Osteocyte (in vitro differentiated cells): ENCODE measurements at regions not wholly inside any gene's neighbourhood (a gene's known extent, or its start where the extent isn't known, plus 50 kb on each side); places are given as distances from the start of the nearest gene placed in this dataset.

Source experiments
- DNase-seq: peaks from one replicate; pipeline ENCODE4 v3.0.0; 2021; ENCODE audit warnings: mixed read lengths; ENCODE audit not compliant: unreplicated experiment; ENCODE audit errors: extremely low spot score
- H3K27ac Mint-ChIP-seq: one replicate; pipeline ENCODE4 v1.8.0; 2021; ENCODE audit warnings: mild to moderate bottlenecking, mixed read lengths; ENCODE audit not compliant: unreplicated experiment
- H3K27me3 Mint-ChIP-seq: one replicate; pipeline ENCODE4 v1.8.0; 2021; ENCODE audit warnings: mixed read lengths; ENCODE audit not compliant: unreplicated experiment
- H3K36me3 Mint-ChIP-seq: one replicate; pipeline ENCODE4 v1.8.0; 2021; ENCODE audit warnings: mixed read lengths; ENCODE audit not compliant: unreplicated experiment
- H3K4me1 Mint-ChIP-seq: one replicate; pipeline ENCODE4 v1.8.0; 2021; ENCODE audit warnings: mixed read lengths; ENCODE audit not compliant: unreplicated experiment
- H3K4me3 Mint-ChIP-seq: one replicate; pipeline ENCODE4 v1.8.0; 2021; ENCODE audit warnings: mild to moderate bottlenecking, moderate library complexity, mixed read lengths; ENCODE audit not compliant: unreplicated experiment
- H3K9me3 Mint-ChIP-seq: one replicate; pipeline ENCODE4 v1.8.0; 2021; ENCODE audit warnings: mixed read lengths; ENCODE audit not compliant: unreplicated experiment
- TF ChIP-seq, protein P1 (sequence below): fragments of 200-600 bp; sonication (generic); IDR thresholded peaks from 2 replicates; pipeline ENCODE4 v1.5.0; 2021; ENCODE audit warnings: antibody characterized with exemption, mild to moderate bottlenecking, moderate library complexity

DNA sequence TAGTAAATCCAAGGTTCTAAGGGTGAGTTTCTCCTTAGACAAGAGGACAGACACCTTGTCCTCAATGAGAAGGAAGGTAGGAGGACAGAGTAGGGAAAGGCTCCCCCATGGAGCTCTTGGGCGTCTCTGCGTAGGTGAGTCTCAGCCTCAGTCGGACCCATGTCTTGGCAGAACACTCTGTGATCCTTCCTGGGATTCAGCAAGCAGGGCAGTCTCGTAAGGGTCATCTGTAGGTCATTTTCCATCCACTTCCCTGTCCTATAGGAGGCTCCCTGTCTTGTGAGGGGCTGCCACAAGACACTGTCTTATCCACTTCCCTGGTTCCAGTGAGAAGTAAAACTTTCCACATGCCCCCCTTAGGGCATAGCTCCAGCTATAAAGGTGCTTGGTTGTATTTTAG lies 122.6 kb upstream of the TWIST2 start:
- no peaks in the 10 kb centered on the region for H3K36me3 Mint-ChIP-seq
- TF ChIP-seq, protein P1, sequence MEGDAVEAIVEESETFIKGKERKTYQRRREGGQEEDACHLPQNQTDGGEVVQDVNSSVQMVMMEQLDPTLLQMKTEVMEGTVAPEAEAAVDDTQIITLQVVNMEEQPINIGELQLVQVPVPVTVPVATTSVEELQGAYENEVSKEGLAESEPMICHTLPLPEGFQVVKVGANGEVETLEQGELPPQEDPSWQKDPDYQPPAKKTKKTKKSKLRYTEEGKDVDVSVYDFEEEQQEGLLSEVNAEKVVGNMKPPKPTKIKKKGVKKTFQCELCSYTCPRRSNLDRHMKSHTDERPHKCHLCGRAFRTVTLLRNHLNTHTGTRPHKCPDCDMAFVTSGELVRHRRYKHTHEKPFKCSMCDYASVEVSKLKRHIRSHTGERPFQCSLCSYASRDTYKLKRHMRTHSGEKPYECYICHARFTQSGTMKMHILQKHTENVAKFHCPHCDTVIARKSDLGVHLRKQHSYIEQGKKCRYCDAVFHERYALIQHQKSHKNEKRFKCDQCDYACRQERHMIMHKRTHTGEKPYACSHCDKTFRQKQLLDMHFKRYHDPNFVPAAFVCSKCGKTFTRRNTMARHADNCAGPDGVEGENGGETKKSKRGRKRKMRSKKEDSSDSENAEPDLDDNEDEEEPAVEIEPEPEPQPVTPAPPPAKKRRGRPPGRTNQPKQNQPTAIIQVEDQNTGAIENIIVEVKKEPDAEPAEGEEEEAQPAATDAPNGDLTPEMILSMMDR = no peak
- H3K27ac Mint-ChIP-seq = no peak overlapping the region
- peaks cover 2% of the 10 kb centered on the region for H3K4me1 Mint-ChIP-seq
- H3K9me3 Mint-ChIP-seq = peaks cover 18% of the 10 kb centered on the region
- no peak overlapping the region for H3K4me3 Mint-ChIP-seq
- H3K27me3 Mint-ChIP-seq = no peaks in the 10 kb centered on the region
- no peak for DNase-seq

DNA sequence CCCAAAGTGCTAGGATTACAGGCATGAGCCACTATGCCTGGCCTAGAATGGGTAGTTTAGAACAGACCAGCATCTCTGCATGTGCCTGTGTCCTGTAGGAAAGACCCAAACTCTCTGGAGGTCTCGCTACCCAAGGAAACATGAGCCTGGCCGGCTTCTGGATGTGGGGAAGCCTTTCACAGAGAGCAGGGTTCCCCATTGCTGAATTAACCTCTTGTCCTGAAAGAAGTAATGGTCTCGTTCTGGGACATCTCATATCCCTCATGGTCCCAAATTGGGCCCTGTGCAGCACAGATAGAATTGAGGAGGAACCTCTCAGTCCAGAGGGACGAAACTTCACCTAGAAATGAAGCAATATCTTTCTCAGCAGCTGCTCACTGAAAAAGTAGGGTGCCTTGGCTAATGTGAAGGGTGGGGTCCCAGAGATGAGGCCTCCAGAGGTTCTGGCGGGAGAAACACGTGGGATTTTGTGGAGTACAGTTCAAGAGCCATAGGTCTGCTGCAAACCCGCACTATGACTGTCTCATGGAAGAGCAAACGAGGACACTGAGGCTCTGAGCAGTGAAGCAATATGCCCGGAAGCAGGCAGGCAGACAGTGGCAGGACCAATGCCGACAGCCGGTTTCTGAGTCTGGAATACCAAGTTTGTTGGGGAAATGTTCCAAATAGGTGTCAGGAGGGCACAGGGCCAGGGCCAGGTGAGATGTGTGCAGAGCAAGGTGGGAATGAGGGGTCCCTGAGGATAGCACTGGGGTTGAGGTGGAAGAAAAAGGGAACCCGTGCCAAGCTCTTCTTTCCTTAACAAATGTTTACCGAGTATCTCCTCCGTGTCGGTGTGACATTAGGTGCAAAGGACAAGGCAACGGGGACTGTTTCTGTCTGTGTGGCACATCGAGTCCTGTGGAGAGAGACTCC lies 121.0 kb upstream of the TWIST2 start:
- Mint-ChIP-seq H3K36me3 (no peaks in the 10 kb centered on the region), H3K4me3 (no peak overlapping the region), H3K9me3 (peaks cover 13% of the 10 kb centered on the region), H3K27ac (no peak overlapping the region), H3K27me3 (no peaks in the 10 kb centered on the region), H3K4me1 (peaks cover 2% of the 10 kb centered on the region)
- DNase-seq = no peak
- TF ChIP-seq, protein P1 = no peak

DNA sequence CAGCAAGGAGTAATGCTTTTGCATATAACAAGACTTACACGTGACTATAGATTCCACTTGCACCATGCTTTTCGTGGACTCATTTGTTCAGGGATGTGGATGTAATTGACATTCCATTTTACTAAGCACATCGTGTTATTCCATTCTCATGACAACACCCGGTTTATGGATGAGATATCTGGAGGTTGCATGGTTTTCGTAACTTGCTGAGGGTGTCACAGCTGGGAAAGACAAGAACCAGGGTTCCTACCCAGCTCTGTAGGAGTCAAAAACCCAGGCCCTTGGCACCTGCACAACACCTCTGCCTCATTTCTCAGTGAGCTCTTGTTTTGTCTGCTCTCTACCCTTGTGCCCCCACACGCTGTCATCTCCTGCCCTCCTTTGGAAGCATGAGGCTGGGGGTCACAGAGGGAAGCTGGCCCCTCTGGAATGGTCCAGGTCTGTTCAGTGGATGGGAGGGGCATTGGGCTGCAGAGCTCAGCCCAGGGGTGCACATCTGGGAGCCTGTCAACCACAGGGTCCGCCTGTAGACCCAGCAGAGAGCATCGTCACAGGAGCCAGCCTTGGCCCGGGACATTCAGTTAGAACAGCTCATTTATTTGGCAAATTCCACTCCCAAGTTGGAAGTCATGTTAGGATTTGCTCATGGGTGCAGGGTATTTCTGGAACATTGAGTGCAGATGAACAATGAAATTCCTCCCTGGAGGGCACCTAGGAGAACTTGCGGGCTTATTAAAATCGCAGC lies 120.1 kb upstream of the TWIST2 start:
- Mint-ChIP-seq H3K27me3 (no peaks in the 10 kb centered on the region), H3K36me3 (no peaks in the 10 kb centered on the region), H3K4me3 (no peak overlapping the region), H3K27ac (no peak overlapping the region), H3K4me1 (peaks cover 2% of the 10 kb centered on the region), H3K9me3 (peaks cover 5% of the 10 kb centered on the region)
- TF ChIP-seq, protein P1 = no peak
- DNase-seq = no peak

DNA sequence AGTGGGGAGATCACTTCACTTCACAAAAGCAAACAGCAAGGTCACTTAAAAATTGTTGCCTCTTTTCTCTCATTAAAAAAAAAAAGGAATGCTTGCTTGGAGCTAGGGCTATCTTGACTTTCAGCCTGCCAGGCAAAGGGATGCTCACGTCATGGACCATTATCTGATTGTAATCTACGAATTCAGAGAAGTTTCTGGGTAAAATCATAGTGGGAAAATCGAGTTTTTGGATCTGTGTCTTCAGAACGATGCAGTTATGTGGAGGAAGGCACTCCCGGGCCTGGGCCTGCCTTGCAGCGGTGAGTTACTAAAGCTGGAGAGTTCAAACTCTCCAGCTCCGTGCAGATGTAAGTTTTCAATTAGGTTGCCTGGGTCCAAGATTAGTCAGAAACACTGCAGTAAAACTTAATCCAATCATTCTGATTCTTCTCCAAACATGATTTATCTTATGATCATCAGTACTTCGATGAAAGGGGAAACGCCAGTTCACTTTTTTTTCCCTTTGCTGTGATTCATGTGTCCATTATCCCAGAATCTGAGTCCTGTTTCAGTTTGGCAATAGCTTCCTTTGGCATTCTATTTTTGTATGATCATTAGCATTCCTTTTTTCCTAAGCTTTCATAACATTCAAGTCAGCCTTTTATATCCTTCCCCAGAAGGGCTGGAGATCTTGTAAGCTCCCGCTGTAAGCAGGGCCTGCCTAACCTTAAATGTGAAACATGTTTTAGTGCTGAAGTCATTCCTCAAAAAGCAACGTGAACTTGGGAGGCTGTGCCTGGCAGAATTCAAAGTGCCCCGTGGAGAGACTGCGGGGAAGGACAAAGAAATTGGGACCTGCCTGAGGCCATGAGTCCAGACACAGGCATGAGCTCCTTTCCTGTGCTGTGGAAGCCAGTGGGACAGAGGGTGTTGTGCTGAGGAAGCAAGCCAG lies 119.3 kb upstream of the TWIST2 start:
- H3K36me3 Mint-ChIP-seq = no peaks in the 10 kb centered on the region
- TF ChIP-seq, protein P1 = no peak
- peaks cover under 1% of the 10 kb centered on the region for H3K9me3 Mint-ChIP-seq
- no peak overlapping the region for H3K4me3 Mint-ChIP-seq
- no peak overlapping the region for H3K27ac Mint-ChIP-seq
- H3K27me3 Mint-ChIP-seq = peaks cover 2% of the 10 kb centered on the region
- H3K4me1 Mint-ChIP-seq = peaks cover 2% of the 10 kb centered on the region
- DNase-seq = peak; percentile 73
